GM18858 (cell line): ENCODE measurements at regions not wholly inside any gene's neighbourhood (a gene's known extent, or its start where the extent isn't known, plus 50 kb on each side); places are given as distances from the start of the nearest gene placed in this dataset.
"Not testable (repeated sequence)": the region's sequence is repeated elsewhere in the genome, so short reads cannot be mapped to it uniquely, and the experiment has no call there.

ENCODE experiments used
- ATAC-seq: cut with Tn5 transposase; IDR thresholded peaks from one replicate; pipeline ENCODE4 v1.9.1; 2021; ENCODE audit not compliant: unreplicated experiment

- no peak for ATAC-seq
Measured at GRCh38 chr13:71218960-71219359, 648.0 kb downstream of the DACH1 start.

GRCh38 chr13:71217827-71218226 is 649.2 kb downstream of the DACH1 start:
- ATAC-seq, result no peak

- no peak for ATAC-seq
Measured at GRCh38 chr13:71214821-71215220, 652.2 kb downstream of the DACH1 start.

GRCh38 chr13:71214357-71214756 is 652.6 kb downstream of the DACH1 start:
- ATAC-seq, result no peak

- ATAC-seq, result peak; percentile 50
Measured at GRCh38 chr13:71213252-71213821, 653.7 kb downstream of the DACH1 start.

GRCh38 chr13:71210861-71211260 is 656.1 kb downstream of the DACH1 start:
- ATAC-seq, result no peak

DNA sequence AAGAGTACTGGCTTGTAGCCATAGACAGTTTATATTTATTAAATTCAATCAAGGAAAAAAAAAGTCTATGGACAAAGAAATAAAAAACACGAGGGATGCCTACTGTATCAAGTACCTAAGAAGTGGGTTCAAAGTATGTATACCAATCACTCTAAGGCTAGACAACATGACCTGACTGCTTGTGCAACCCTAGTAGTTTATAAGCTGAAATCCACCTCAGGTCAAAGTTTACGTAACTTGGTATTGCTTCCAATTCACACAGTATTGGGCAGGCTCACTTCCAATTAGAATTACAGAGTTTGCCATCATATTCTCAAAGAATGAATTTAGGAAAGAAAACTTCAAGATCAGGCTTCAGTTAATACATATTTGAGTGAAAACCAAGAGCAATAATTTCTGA is 657.8 kb downstream of the DACH1 start:
- ATAC-seq, result no peak

DNA sequence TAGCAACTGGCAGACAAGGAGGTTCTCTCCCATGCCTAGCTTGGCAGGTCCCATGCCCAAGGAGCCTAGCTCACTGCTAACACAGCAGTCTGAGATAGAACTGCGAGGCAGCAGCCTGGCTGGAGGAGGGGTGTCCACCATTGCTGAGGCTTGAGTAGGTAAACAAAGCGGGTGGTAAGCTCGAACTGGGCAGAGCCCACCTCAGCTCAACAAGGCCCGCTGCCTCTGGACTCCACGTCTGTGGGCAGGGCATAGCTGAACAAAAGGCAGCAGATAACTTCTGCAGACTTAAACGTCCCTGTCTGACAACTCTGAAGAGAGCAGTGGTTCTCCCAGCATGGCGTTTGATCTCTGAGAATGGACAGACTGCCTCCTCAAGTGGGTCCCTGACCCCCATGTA is 682.4 kb downstream of the DACH1 start:
- not testable (repeated sequence) for ATAC-seq

- ATAC-seq, result not testable (repeated sequence)
Measured at GRCh38 chr13:71183352-71183751, 683.7 kb downstream of the DACH1 start.

GRCh38 chr13:71171740-71172139 is 695.3 kb downstream of the DACH1 start:
- ATAC-seq, result no peak

- ATAC-seq, result no peak
Measured at GRCh38 chr13:71169180-71169579, 697.8 kb downstream of the DACH1 start.

GRCh38 chr13:71156550-71156949 is 710.5 kb downstream of the DACH1 start:
- no peak for ATAC-seq

DNA sequence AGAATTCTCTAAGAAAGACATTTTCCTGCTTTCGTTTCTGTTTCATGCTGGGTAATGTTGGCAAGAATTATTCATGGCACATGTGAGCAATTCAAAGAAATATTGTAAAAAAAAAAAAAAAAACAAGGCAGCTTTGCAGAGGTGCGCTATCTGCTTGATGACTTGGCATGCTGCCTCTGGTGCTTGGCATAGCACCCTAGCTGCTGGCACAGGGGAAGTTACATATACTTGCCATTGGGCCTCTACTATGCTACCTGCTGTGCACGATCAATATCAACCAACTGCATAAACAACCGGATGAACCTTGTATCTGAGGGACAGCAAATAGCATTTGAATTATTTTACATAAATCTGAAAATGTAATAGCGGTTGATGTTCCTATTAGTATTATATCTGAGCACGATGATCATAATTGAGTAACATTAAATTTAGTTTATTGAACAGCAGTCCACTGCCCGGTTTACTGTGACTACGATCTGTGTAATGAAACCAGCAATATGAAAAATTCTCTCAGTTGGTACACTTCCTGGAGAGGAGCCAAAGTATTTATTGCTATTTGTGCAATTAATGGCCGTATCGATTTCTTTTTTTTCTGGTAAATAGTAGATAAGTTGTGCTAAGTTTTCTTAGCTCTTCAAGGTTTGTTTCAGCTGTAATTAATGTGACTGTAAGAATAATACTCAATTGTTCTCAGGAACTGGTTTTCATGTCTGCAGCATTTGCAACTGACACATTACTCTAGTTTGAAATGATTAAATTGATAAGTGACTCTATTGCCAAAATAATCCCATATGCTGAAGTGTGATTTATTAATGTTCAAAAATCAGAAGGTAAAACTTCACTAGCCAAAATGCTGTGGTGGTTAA is 717.3 kb downstream of the DACH1 start:
- ATAC-seq, result no peak

- ATAC-seq, result no peak
Measured at GRCh38 chr13:71149046-71149445, 718.0 kb downstream of the DACH1 start.

DNA sequence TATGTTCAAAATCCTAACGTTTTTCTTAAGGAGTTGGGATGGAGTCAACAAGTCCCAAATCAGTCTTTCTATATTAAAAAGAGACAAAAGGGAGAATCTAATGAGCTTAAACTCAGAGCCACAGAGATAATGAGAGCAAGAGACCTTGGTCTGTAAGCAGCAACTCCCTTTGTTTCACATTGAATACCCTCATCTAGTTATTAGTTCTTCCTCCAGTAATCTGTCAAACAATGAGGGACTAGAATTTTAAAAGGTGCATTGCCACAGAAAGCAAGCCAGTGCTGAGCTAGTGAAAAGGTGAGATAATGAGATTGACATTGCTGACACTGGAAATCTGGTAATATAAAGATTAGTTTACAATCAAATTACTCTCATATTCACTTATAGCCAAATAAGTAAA is 718.6 kb downstream of the DACH1 start:
- no peak for ATAC-seq

DNA sequence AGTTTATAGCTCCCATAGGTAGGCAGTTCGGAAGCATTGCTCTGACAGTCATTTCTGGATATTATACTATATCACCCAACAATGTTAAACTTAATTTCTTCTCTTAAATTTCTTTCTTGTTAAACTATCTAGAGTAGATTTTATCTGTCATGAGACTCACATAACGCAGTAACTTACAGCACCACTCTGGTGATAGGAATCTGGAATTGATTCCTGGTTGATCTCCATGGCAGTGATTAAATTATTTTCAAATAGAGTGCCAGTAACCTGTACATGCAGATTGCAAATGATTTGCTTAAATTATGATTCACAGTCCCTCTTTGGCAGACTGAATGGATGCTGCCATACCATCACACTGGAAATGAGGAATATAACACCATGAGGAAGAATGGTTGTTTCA is 722.1 kb downstream of the DACH1 start:
- no peak for ATAC-seq

DNA sequence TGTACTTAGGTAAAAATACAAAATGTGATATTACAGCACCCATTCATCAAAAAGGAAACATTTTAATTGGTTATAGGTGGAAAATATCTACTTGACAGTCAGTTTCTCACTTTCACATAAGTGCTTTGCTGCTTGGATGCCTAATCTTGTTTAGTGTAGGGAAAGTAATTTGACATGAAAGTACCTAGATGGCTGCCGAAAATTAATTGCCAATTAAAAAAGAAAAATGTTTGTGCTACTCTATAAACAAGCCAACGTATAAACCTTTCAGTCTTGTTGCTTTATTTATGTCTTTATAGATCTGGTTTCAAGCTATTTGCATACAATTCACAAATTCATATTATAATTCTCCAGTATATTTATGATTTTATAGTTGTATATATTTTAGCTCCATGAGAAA is 729.9 kb downstream of the DACH1 start:
- no peak for ATAC-seq

DNA sequence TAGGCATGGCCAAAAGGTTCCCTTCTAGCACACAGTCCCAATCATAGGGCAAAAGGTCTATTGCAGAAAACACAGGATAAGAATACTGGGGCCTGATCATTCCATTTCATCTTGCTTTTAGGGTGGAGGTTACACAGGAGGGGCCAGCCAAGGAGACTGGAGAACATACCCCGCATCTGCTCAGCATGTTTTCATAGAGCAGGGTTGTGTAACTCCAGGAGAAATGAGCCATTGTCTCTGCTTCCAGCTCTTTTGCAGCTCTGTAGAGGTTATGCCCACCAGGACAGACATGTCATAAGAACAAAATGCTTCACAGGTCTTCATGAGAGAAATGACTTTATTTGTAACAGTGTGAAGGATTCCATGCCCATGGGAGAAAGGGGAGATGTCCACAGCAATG is 742.8 kb downstream of the DACH1 start:
- ATAC-seq, result no peak

- no peak for ATAC-seq
Measured at GRCh38 chr13:71118779-71119364, 748.1 kb downstream of the DACH1 start.

- no peak for ATAC-seq
Measured at GRCh38 chr13:71117920-71118319, 749.1 kb downstream of the DACH1 start.

GRCh38 chr13:71115301-71115700 is 751.7 kb downstream of the DACH1 start:
- no peak for ATAC-seq

DNA sequence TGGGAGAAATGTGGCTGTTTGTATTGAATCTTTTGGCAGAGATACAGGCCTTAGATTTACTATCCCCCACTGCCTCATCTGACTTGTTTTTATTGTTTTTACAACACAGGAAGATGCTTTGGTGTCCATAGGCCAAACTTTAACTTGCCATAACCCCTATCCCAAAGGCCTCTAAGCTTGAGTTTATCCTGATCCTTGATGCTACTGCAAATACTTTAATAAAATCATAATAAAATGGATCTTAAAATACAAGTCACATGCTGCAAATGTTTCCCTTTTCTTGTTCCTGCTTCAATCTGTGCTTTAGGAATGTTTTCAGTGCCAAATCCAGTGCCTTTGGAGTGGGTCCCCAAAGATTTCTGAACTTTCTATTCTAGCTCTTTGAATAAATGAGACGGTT is 770.6 kb downstream of the DACH1 start:
- ATAC-seq, result no peak
